Gastroesophageal sphincter (tissue), 4 donors: ENCODE measurements at regions not wholly inside any gene's neighbourhood (a gene's known extent, or its start where the extent isn't known, plus 50 kb on each side); places are given as distances from the start of the nearest gene placed in this dataset.

Source experiments
- ATAC-seq: fragments of 150-250 bp; one replicate; pipeline ENCODE4 v1.9.1; 2016; ENCODE audit warnings: mild to moderate bottlenecking, moderate library complexity
- H3K27ac ChIP-seq, 4 donors: fragments of 200-600 bp; sonication (generic) in 3 of 4; 1 replicate in 3 of 4; 2 replicates in 1 of 4; pipeline ENCODE4 v1.5.1; 2016 to 2019
- H3K27me3 ChIP-seq: fragments of 200-600 bp; sonication (generic); one replicate; pipeline ENCODE4 v1.5.1; 2019
- H3K36me3 ChIP-seq, 2 donors: fragments of 200-600 bp; sonication (generic); one replicate each; pipeline ENCODE4 v1.5.1; 2019; ENCODE audit warnings: control low read depth in 1 of 2
- H3K4me1 ChIP-seq, 3 donors: fragments of 200-600 bp; sonication (generic); 1 replicate in 2 of 3; 2 replicates in 1 of 3; pipeline ENCODE4 v1.5.1; 2016 to 2019; ENCODE audit warnings: control low read depth in 2 of 3
- H3K4me3 ChIP-seq, 2 donors: fragments of 200-600 bp; sonication (generic); one replicate each; pipeline ENCODE4 v1.5.1; 2019; ENCODE audit warnings: mild to moderate bottlenecking in 1 of 2, moderate library complexity in 1 of 2
- H3K9me3 ChIP-seq, 3 donors: fragments of 200-600 bp; sonication (generic); one replicate each; pipeline ENCODE4 v1.5.1; 2017 to 2019; ENCODE audit warnings: control low read depth in 2 of 3
- EP300 ChIP-seq: sonication (generic); formaldehyde crosslinking; IDR thresholded peaks from one replicate; pipeline ENCODE4 v1.6.1; 2017; ENCODE audit warnings: antibody characterized with exemption, mild to moderate bottlenecking
- POLR2A ChIP-seq, 2 donors: fragments of 450-650 bp; IDR thresholded peaks; one replicate each; pipeline ENCODE4 v1.6.1; 2017; ENCODE audit warnings: antibody characterized with exemption in 2 of 2, mild to moderate bottlenecking in 2 of 2, moderate library complexity in 1 of 2
- POLR2AphosphoS5 ChIP-seq: sonication (generic); formaldehyde crosslinking; IDR thresholded peaks from one replicate; pipeline ENCODE4 v1.6.1; 2017; ENCODE audit warnings: antibody characterized with exemption
- WGBS, 2 donors: methylation state at CpG; one replicate each; pipeline ENCODE4 v1.1.5; 2018; ENCODE audit warnings: low coverage in 1 of 2; 5-methylcytosine and 5-hydroxymethylcytosine counted together
- TF ChIP-seq, protein P1 (sequence below), 4 experiments: fragments of 200-600 bp in 2 of 4; fragments of 450-650 bp in 2 of 4; sonication (generic) in 1 of 4; IDR thresholded peaks; one replicate each; pipeline ENCODE4 v1.5.1; 2017 to 2019; ENCODE audit warnings: antibody characterized with exemption in 4 of 4, mild to moderate bottlenecking in 2 of 4, moderate library complexity in 2 of 4

- Histone ChIP-seq H3K27ac (no peak overlapping the region), H3K36me3 (no peaks in the 10 kb centered on the region), H3K4me3 (no peak overlapping the region), H3K9me3 (no peaks in the 10 kb centered on the region), H3K4me1 (no peaks in the 10 kb centered on the region), H3K27me3 (peaks cover 16% of the 10 kb centered on the region)
- 66 to 70% methylated on average over 3 of the region's 3 CpGs for WGBS, 2 donors
- TF ChIP-seq, protein P1, sequence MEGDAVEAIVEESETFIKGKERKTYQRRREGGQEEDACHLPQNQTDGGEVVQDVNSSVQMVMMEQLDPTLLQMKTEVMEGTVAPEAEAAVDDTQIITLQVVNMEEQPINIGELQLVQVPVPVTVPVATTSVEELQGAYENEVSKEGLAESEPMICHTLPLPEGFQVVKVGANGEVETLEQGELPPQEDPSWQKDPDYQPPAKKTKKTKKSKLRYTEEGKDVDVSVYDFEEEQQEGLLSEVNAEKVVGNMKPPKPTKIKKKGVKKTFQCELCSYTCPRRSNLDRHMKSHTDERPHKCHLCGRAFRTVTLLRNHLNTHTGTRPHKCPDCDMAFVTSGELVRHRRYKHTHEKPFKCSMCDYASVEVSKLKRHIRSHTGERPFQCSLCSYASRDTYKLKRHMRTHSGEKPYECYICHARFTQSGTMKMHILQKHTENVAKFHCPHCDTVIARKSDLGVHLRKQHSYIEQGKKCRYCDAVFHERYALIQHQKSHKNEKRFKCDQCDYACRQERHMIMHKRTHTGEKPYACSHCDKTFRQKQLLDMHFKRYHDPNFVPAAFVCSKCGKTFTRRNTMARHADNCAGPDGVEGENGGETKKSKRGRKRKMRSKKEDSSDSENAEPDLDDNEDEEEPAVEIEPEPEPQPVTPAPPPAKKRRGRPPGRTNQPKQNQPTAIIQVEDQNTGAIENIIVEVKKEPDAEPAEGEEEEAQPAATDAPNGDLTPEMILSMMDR (IDR thresholded peaks at IDR 0.05), result no peak
- TF ChIP-seq POLR2AphosphoS5 (no peak), EP300 (no peak), POLR2A (IDR thresholded peaks at IDR 0.05) (no peak)
- ATAC-seq, result no peak
Observed at GRCh38 chr2:5535301-5535700, 156.9 kb upstream of the SOX11 start.

DNA sequence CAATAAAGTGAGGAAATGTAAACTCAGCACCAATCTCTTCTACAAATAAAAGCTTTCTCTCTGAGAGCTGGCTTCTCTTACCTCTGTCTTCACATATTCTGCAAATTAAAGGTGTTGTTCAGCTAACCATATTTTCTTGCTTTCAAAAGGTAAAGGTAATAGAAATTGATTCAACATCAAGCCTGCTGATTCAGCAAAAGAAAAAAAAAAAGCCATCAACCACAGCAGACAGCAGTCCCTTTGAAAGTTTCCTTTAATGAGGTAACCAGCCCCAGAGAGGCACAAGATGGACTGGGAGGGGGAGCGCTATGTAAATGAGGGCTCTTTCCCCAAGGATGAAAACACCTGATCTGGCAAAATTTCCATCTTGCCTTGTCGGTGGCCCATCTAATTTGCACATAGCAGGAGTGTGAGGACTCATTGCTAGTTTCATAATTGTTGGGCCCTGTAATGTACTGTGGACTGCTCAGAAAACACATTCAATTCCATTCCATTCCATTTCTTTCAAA lies 154.9 kb upstream of the SOX11 start:
- 92 to 100% methylated on average over 1 to 2 of the region's 2 CpGs for WGBS, 2 donors
- no peaks in the 10 kb centered on the region for H3K36me3 ChIP-seq

DNA sequence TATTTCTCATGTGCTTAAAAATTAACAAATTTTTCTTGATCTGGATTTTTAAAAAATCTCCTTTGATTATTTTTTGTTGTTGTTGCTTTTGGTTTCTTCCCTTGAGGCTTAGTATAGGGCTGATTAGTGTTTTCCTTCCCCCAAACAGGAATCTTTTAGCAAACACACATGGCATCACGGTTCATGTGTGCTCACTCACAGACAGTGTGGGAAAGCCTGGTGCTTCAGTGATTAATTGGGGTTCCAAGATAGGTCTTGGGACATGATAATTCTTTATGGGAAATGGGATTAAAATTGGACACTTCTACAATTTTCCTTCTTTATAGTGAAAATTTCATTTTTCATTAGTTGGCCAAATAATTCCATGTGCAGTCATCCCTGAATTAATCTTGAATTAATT lies 153.9 kb upstream of the SOX11 start:
- Histone ChIP-seq H3K36me3 (no peaks in the 10 kb centered on the region), H3K4me1 (no peaks in the 10 kb centered on the region), H3K27ac (no peak overlapping the region), H3K9me3 (no peaks in the 10 kb centered on the region), H3K27me3 (peaks cover 16% of the 10 kb centered on the region), H3K4me3 (no peak overlapping the region)
- 89% methylated on average over 1 of the region's 1 CpG for WGBS, 2 donors
- TF ChIP-seq, protein P1 (IDR thresholded peaks at IDR 0.05), result no peak
- TF ChIP-seq POLR2A (IDR thresholded peaks at IDR 0.05) (no peak), EP300 (no peak), POLR2AphosphoS5 (no peak)
- ATAC-seq, result no peak

More for the DNA sequence above, 154.9 kb upstream of the SOX11 start:
- no peak overlapping the region for H3K4me3 ChIP-seq
- H3K27me3 ChIP-seq, result peaks cover 16% of the 10 kb centered on the region
- no peak for ATAC-seq
- H3K27ac ChIP-seq, result no peak overlapping the region
- no peaks in the 10 kb centered on the region for H3K4me1 ChIP-seq
- H3K9me3 ChIP-seq, result no peaks in the 10 kb centered on the region
- TF ChIP-seq, protein P1 (IDR thresholded peaks at IDR 0.05), result no peak
- TF ChIP-seq POLR2AphosphoS5 (no peak), EP300 (no peak), POLR2A (IDR thresholded peaks at IDR 0.05) (no peak)

DNA sequence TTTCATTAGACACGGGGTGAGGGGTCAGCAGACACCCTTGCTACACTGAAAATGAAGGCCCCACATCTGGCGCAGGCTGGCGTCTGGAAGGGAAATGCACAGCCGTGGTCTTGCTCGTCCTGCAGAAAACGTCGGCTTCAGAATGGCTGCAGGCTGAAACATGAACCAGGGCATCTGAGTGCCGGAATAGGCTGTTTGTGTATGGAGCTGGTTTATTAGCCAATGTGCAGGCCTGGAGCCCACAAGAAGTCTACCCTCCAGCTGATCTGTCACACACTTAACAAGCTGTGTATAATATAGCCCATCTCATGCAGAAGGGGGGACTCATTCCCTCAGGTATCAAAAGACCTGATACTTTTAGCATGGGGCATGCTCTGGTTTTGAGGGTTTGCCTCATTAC lies 153.4 kb upstream of the SOX11 start:
- ATAC-seq, result no peak
- no peak for TF ChIP-seq EP300
- no peak for TF ChIP-seq POLR2AphosphoS5
- TF ChIP-seq POLR2A (IDR thresholded peaks at IDR 0.05), result no peak
- TF ChIP-seq, protein P1 (IDR thresholded peaks at IDR 0.05), result no peak
- Histone ChIP-seq H3K4me1 (no peaks in the 10 kb centered on the region), H3K27ac (no peak overlapping the region), H3K36me3 (no peaks in the 10 kb centered on the region), H3K4me3 (no peak overlapping the region), H3K9me3 (peaks cover 0 to under 1% (median 0%) of the 10 kb centered on the region in 3 donors), H3K27me3 (peaks cover 16% of the 10 kb centered on the region)
- WGBS, 2 donors, result 100% methylated on average over 1 to 4 of the region's 8 CpGs

- Histone ChIP-seq H3K36me3 (no peaks in the 10 kb centered on the region), H3K4me3 (no peak overlapping the region), H3K27ac (no peak overlapping the region), H3K27me3 (peaks cover 16% of the 10 kb centered on the region), H3K4me1 (no peaks in the 10 kb centered on the region), H3K9me3 (peaks cover 0 to 8% (median 0%) of the 10 kb centered on the region in 3 donors)
- ATAC-seq, result no peak
- no peak for TF ChIP-seq POLR2AphosphoS5
- no peak for TF ChIP-seq POLR2A (IDR thresholded peaks at IDR 0.05)
- TF ChIP-seq EP300, result no peak
- TF ChIP-seq, protein P1 (IDR thresholded peaks at IDR 0.05), result no peak
- 31 to 48% methylated on average over 6 to 9 of the region's 18 CpGs for whole genome bisulfite sequencing, 2 donors
Observed at GRCh38 chr2:5539282-5540165, 152.7 kb upstream of the SOX11 start.
